Immature natural killer cell (primary cell): ENCODE measurements at regions not wholly inside any gene's neighbourhood (a gene's known extent, or its start where the extent isn't known, plus 50 kb on each side); places are given as distances from the start of the nearest gene placed in this dataset.
A peak's percentile ranks its signal among the peaks of the same experiment; 100 is the strongest.

ENCODE experiments used
- DNase-seq, 3 donors: peaks; one replicate each; pipeline ENCODE4 v3.0.0; 2022; ENCODE audit warnings: mixed read lengths in 1 of 3
- H3K27ac Mint-ChIP-seq, 6 donors: one replicate each; pipeline ENCODE4 v1.8.0; 2020; ENCODE audit warnings: mixed read lengths in 6 of 6, mild to moderate bottlenecking in 5 of 6, inconsistent platforms in 4 of 6, moderate library complexity in 3 of 6
- H3K27me3 Mint-ChIP-seq, 3 donors: one replicate each; pipeline ENCODE4 v1.8.0; 2020 to 2021; ENCODE audit warnings: low read depth in 3 of 3, mild to moderate bottlenecking in 3 of 3, mixed read lengths in 3 of 3, moderate library complexity in 3 of 3, inconsistent platforms in 1 of 3
- H3K36me3 Mint-ChIP-seq, 3 donors: one replicate each; pipeline ENCODE4 v1.8.0; 2020; ENCODE audit warnings: mixed read lengths in 3 of 3, inconsistent platforms in 2 of 3, mild to moderate bottlenecking in 2 of 3
- H3K4me1 Mint-ChIP-seq, 2 donors: one replicate each; pipeline ENCODE4 v1.8.0; 2020; ENCODE audit warnings: inconsistent platforms in 2 of 2, mild to moderate bottlenecking in 2 of 2, mixed read lengths in 2 of 2, moderate library complexity in 1 of 2
- H3K4me3 Mint-ChIP-seq, 5 donors: one replicate each; pipeline ENCODE4 v1.8.0; 2020; ENCODE audit warnings: mild to moderate bottlenecking in 5 of 5, mixed read lengths in 5 of 5, inconsistent platforms in 3 of 5, moderate library complexity in 3 of 5
- H3K9me3 Mint-ChIP-seq, 6 donors: one replicate each; pipeline ENCODE4 v1.8.0; 2020; ENCODE audit warnings: mild to moderate bottlenecking in 6 of 6, mixed read lengths in 6 of 6, inconsistent platforms in 4 of 6, moderate library complexity in 3 of 6

DNA sequence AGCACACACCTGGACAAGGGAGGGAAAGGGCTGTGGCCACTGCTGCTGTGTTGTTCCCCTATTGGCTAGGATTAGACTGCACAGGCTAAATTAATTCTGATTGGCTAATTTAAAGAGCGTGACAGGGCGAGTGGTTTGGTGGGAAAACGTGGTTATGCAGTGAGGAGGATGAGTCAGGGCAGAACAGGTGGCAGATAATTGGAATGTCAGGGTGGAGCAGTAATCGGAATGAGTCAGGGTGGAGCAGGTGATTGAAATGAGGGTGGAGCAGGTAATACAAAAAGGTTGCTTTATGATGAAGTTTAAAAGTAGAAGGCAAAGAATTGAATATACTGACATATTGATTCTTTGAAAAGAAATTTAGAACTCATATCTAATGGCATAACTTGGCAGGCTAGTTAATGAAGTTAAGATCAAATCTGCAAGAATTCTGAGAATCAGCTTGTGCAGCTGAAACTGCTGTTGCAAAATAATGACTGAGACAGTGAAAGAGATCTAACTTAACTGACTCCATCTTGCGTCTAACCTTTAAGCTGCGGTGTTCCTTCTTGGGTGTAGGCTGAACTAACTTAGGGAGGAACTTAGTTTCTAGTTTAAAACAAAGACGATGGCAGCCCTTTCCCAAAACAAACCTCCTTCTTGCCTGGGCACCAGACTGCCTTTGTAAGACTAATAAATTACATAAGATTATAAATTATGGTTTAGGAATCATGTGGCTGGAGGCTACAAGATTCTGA lies 174.3 kb downstream of the UTP18 start:
- Mint-ChIP-seq H3K27me3 (peaks cover 4 to 10% (median 5%) of the 10 kb centered on the region in 3 donors), H3K4me1 (no peaks in the 10 kb centered on the region), H3K4me3 (no peak overlapping the region), H3K27ac (no peak overlapping the region), H3K36me3 (no peaks in the 10 kb centered on the region), H3K9me3 (no peaks in the 10 kb centered on the region)
- DNase-seq, result no peak

DNA sequence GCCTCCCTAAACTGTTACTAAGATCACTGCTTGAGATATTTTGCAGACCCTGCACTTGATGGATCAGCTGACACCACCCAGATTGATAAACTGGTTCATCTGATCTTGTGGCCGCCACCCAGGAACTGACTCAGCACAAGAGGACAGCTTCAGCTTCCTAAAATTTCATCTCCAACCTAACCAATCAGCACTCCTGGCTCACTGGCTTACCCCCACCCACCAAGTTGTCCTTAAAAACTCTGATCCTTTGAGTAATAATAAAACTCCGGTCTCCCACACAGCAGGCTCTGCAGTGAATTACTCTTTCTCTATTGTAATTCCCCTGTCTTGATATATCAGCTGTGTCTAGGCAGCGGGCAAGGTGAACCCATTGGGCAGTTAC lies 174.8 kb downstream of the UTP18 start:
- no peak for DNase-seq
- H3K4me3 Mint-ChIP-seq, result no peak overlapping the region
- no peaks in the 10 kb centered on the region for H3K36me3 Mint-ChIP-seq
- H3K27me3 Mint-ChIP-seq, result peaks cover 4 to 10% (median 5%) of the 10 kb centered on the region in 3 donors
- H3K4me1 Mint-ChIP-seq, result no peaks in the 10 kb centered on the region
- no peak overlapping the region for H3K27ac Mint-ChIP-seq
- peaks cover 0 to 2% (median 0%) of the 10 kb centered on the region in 6 donors for H3K9me3 Mint-ChIP-seq

DNA sequence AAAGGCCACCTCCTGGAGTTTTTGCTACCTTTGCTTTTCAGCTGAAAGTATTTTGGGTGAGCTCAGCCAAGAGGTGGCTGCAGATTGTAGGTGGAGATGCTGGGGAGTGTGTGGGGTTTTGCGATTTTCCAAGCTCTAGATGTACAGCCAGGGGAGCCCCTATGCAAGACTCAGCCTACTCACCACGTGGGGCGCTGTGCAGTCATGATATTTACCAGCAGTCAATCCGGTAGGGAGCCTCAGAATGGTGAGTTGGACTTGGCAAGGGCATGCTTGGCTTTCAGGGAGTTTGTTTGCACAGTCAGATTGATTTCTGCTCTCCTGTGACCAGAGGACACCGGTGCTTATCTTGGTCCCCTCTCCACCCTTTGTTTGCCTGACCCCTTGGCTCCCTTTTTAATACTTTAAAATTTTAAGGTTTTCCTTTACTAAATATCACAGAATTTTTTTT lies 175.3 kb downstream of the UTP18 start:
- DNase-seq, result no peak
- no peaks in the 10 kb centered on the region for H3K36me3 Mint-ChIP-seq
- no peak overlapping the region for H3K27ac Mint-ChIP-seq
- H3K27me3 Mint-ChIP-seq, result peaks cover 4 to 10% (median 5%) of the 10 kb centered on the region in 3 donors
- no peak overlapping the region for H3K4me3 Mint-ChIP-seq
- H3K4me1 Mint-ChIP-seq, result no peaks in the 10 kb centered on the region
- H3K9me3 Mint-ChIP-seq, result peaks cover 0 to 2% (median 0%) of the 10 kb centered on the region in 6 donors

- H3K4me1 Mint-ChIP-seq, result no peaks in the 10 kb centered on the region
- no peaks in the 10 kb centered on the region for H3K36me3 Mint-ChIP-seq
- H3K9me3 Mint-ChIP-seq, result peaks cover 0 to 2% (median 0%) of the 10 kb centered on the region in 6 donors
- H3K27me3 Mint-ChIP-seq, result peaks cover under 1 to 10% (median 2%) of the 10 kb centered on the region in 3 donors
- H3K27ac Mint-ChIP-seq, result no peak overlapping the region
- no peak for DNase-seq
- H3K4me3 Mint-ChIP-seq, result no peak overlapping the region
Observed at GRCh38 chr17:51439395-51440229, 179.3 kb downstream of the UTP18 start.

GRCh38 chr17:51441431-51441830 lies 181.1 kb downstream of the UTP18 start:
- Mint-ChIP-seq H3K4me3 (no peak overlapping the region), H3K36me3 (no peaks in the 10 kb centered on the region), H3K27me3 (peaks cover 0 to 16% (median 2%) of the 10 kb centered on the region in 3 donors), H3K9me3 (peaks cover 0 to 2% (median 0%) of the 10 kb centered on the region in 6 donors), H3K4me1 (peaks cover 4 to 8% of the 10 kb centered on the region in 2 donors), H3K27ac (no peak overlapping the region)
- DNase-seq, result no peak

DNA sequence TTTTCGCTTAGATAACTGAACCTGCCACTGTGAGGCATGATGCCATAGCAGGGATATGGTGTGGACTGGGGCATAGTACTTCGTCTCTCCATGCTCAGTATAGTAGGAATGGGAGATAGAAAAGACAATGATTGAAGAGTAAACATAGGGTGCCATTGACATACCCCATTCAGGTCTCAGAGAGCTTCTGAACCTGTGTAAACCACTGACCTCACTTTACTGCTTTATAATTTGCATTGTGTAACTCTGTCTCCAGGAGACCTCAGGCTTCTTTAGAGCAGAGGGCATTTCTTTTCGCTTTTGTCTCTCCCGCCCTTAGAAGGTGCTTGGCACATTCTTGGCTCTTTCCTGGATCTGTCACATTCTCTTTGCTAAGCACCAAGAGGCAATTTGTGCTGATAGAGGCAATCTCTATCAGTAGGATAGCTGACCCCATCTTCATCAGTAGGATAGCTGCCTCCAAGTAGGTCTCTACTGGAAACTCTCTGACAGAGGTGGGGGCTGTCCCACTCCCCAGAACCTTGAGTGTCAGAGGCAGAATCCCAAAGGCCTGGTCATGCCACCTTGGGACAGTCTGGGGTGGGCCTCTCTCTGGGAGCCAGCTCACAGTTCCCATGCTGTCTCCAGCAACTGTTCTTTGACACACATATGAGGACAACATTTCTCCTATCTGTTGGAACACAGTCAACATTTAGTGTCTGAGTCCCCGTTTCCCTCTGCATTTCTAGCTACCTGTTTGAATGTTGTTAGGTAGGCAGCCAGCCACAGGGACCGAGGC lies 181.9 kb downstream of the UTP18 start:
- H3K27ac Mint-ChIP-seq, result no peak overlapping the region
- no peak overlapping the region for H3K4me3 Mint-ChIP-seq
- peaks cover 0 to 2% (median 0%) of the 10 kb centered on the region in 6 donors for H3K9me3 Mint-ChIP-seq
- H3K4me1 Mint-ChIP-seq, result peaks cover 4 to 9% of the 10 kb centered on the region in 2 donors
- H3K27me3 Mint-ChIP-seq, result peaks cover 0 to 16% (median 2%) of the 10 kb centered on the region in 3 donors
- DNase-seq, result no peak
- no peaks in the 10 kb centered on the region for H3K36me3 Mint-ChIP-seq

DNA sequence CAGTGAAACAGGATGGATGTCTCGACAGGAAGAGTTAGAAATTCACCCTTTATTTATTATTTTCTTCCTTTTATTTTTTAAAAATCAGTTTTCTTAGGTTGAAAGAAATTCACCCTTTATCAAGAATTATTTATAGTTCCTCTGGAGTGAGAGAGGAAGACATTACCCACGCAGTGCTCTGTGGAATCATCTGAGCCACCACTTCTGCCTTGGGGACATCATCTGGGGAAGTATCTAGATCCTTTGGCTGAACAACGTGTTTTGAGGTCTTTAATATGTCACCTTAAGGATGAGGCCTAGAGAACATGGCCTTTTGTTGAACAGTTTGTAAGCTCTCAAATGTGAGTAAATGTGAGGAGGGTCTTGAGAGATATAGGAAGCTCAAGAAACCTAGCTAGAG lies 183.3 kb downstream of the UTP18 start:
- Mint-ChIP-seq H3K27me3 (peaks cover 1 to 10% (median 2%) of the 10 kb centered on the region in 3 donors), H3K9me3 (peaks cover 0 to 2% (median 0%) of the 10 kb centered on the region in 6 donors), H3K36me3 (no peaks in the 10 kb centered on the region), H3K4me1 (peaks cover 4 to 9% of the 10 kb centered on the region in 2 donors), H3K4me3 (no peak overlapping the region), H3K27ac (no peak overlapping the region)
- no peak for DNase-seq

DNA sequence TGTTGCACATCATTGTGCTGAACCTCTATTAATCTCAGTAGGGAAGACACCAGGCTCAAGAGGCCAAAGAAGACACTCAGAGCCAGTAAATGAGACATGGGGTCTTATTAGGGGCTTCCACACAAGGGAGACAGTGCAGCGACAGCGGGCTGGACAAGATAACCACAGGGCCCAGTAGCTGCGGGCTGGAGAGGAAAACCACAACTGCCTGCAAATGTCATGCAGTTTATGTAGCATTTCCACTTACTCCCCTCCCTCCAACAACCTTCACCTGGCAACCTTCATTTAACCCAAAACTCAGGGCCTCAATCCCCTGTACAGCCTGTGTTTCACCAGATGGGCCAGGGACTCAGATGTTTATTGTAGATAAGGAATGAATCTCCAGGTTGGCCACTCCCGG lies 185.6 kb downstream of the UTP18 start:
- peaks cover 4 to 9% of the 10 kb centered on the region in 2 donors for H3K4me1 Mint-ChIP-seq
- no peak for DNase-seq
- H3K27ac Mint-ChIP-seq, result no peak overlapping the region
- H3K4me3 Mint-ChIP-seq, result no peak overlapping the region
- H3K9me3 Mint-ChIP-seq, result no peaks in the 10 kb centered on the region
- no peaks in the 10 kb centered on the region for H3K36me3 Mint-ChIP-seq
- peaks cover 3 to 11% (median 6%) of the 10 kb centered on the region in 3 donors for H3K27me3 Mint-ChIP-seq

- no peak for DNase-seq
- no peaks in the 10 kb centered on the region for H3K4me1 Mint-ChIP-seq
- no peak overlapping the region for H3K4me3 Mint-ChIP-seq
- H3K27ac Mint-ChIP-seq, result no peak overlapping the region
- peaks cover 3 to 14% (median 5%) of the 10 kb centered on the region in 3 donors for H3K27me3 Mint-ChIP-seq
- H3K36me3 Mint-ChIP-seq, result no peaks in the 10 kb centered on the region
- no peaks in the 10 kb centered on the region for H3K9me3 Mint-ChIP-seq
Observed at GRCh38 chr17:51454456-51454978, 194.2 kb downstream of the UTP18 start.

DNA sequence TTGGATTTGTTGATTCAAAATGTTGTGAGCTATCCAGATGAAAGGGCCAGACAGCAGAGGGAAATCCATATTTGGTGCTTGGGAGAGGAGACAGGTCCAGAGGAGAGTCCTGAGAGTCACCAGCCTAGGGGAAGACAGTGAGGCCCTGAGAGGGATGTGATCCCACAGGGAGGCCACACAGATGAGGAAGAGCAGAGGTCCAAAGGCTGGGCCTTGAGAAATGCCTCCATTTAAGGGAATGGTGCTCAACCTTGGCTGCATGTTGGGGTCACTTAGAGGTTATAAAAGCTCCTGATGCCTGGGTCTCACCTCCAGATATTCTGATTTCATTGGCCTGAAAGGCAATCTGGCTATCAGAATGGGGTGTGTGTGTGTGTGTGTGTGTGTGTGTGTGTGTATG lies 194.9 kb downstream of the UTP18 start:
- Mint-ChIP-seq H3K27me3 (peaks cover 1 to 14% (median 3%) of the 10 kb centered on the region in 3 donors), H3K36me3 (no peaks in the 10 kb centered on the region), H3K27ac (no peak overlapping the region), H3K4me3 (no peak overlapping the region), H3K9me3 (no peaks in the 10 kb centered on the region), H3K4me1 (no peaks in the 10 kb centered on the region)
- DNase-seq, result no peak

- peaks cover 0 to 14% (median 1%) of the 10 kb centered on the region in 3 donors for H3K27me3 Mint-ChIP-seq
- H3K4me3 Mint-ChIP-seq, result no peak overlapping the region
- no peaks in the 10 kb centered on the region for H3K36me3 Mint-ChIP-seq
- no peak for DNase-seq
- H3K4me1 Mint-ChIP-seq, result no peaks in the 10 kb centered on the region
- H3K27ac Mint-ChIP-seq, result no peak overlapping the region
- no peaks in the 10 kb centered on the region for H3K9me3 Mint-ChIP-seq
Observed at GRCh38 chr17:51455931-51456330, 195.6 kb downstream of the UTP18 start.

DNA sequence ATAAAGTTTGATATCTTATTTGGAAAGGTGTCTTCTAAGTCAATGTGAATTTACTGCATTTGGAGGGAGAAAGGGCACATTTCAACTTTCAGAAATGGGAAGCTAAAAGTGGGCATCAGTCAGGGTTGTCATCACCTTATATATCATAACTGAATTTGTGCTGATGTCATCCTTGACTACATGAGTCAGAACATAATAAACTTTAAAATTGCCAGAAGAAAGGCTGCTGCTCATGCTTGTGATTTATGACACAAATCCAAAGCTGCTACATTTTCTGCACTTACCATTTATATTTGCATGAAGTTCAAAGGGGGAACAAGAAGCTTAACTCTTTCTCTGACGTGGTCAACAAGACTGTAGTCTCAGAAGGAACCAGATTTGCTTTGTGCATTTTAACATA lies 196.6 kb downstream of the UTP18 start:
- no peak for DNase-seq
- H3K27me3 Mint-ChIP-seq, result peaks cover 0 to 14% (median 5%) of the 10 kb centered on the region in 3 donors
- no peaks in the 10 kb centered on the region for H3K4me1 Mint-ChIP-seq
- no peak overlapping the region for H3K4me3 Mint-ChIP-seq
- H3K9me3 Mint-ChIP-seq, result no peaks in the 10 kb centered on the region
- no peaks in the 10 kb centered on the region for H3K36me3 Mint-ChIP-seq
- no peak overlapping the region for H3K27ac Mint-ChIP-seq

- H3K27me3 Mint-ChIP-seq, result peaks cover 4 to 8% (median 5%) of the 10 kb centered on the region in 3 donors
- H3K27ac Mint-ChIP-seq, result no peak overlapping the region
- H3K36me3 Mint-ChIP-seq, result no peaks in the 10 kb centered on the region
- peak; percentile 6 to 18 (median 14) for DNase-seq
- no peaks in the 10 kb centered on the region for H3K9me3 Mint-ChIP-seq
- no peak overlapping the region for H3K4me3 Mint-ChIP-seq
- H3K4me1 Mint-ChIP-seq, result no peaks in the 10 kb centered on the region
Observed at GRCh38 chr17:51461578-51462004, 201.2 kb downstream of the UTP18 start.
